ENCODE measurements at regions not wholly inside any gene's neighbourhood (a gene's known extent, or its start where the extent isn't known, plus 50 kb on each side); places are given as distances from the start of the nearest gene placed in this dataset.

GRCh38 chr10:120260456-120260855 is 196.6 kb upstream of the PLPP4 start:
- no peaks in the 10 kb centered on the region for H3K9me3 ChIP-seq (ENCODE audit: control insufficient read depth, low read length)
- H3K27me3 ChIP-seq (replicated peaks; ENCODE audit: control insufficient read depth, insufficient read depth, low read length), result no peaks in the 10 kb centered on the region
- DNase-seq (ENCODE audit: low read depth), result no peak
- H3K4me3 ChIP-seq (ENCODE audit: low read length), result no peak overlapping the region
- no peak overlapping the region for H3K9ac ChIP-seq (ENCODE audit: low read length)
- no peaks in the 10 kb centered on the region for H3K36me3 ChIP-seq (ENCODE audit: control insufficient read depth, insufficient read depth, low read length, severe bottlenecking)
- H3K4me1 ChIP-seq (ENCODE audit: control insufficient read depth, insufficient read depth, low read length), result no peaks in the 10 kb centered on the region

GRCh38 chr10:120262857-120263547 is 194.0 kb upstream of the PLPP4 start:
- no peaks in the 10 kb centered on the region for H3K36me3 ChIP-seq (ENCODE audit: control insufficient read depth, insufficient read depth, low read length, severe bottlenecking)
- H3K4me1 ChIP-seq (ENCODE audit: control insufficient read depth, insufficient read depth, low read length), result no peaks in the 10 kb centered on the region
- no peak for DNase-seq (ENCODE audit: low read depth)
- H3K9ac ChIP-seq (ENCODE audit: low read length), result no peak overlapping the region
- H3K9me3 ChIP-seq (ENCODE audit: control insufficient read depth, low read length), result peaks cover 8% of the 10 kb centered on the region
- H3K4me3 ChIP-seq (ENCODE audit: low read length), result no peak overlapping the region
- no peaks in the 10 kb centered on the region for H3K27me3 ChIP-seq (replicated peaks; ENCODE audit: control insufficient read depth, insufficient read depth, low read length)

GRCh38 chr10:120266022-120266421 is 191.0 kb upstream of the PLPP4 start:
- no peak for DNase-seq (ENCODE audit: low read depth)
- Histone ChIP-seq H3K4me1 (ENCODE audit: control insufficient read depth, insufficient read depth, low read length) (no peaks in the 10 kb centered on the region), H3K36me3 (ENCODE audit: control insufficient read depth, insufficient read depth, low read length, severe bottlenecking) (no peaks in the 10 kb centered on the region), H3K4me3 (ENCODE audit: low read length) (no peak overlapping the region), H3K27me3 (replicated peaks; ENCODE audit: control insufficient read depth, insufficient read depth, low read length) (no peaks in the 10 kb centered on the region), H3K9ac (ENCODE audit: low read length) (no peak overlapping the region), H3K9me3 (ENCODE audit: control insufficient read depth, low read length) (peaks cover 8% of the 10 kb centered on the region)

GRCh38 chr10:120270906-120271305 is 186.1 kb upstream of the PLPP4 start:
- no peaks in the 10 kb centered on the region for H3K27me3 ChIP-seq (replicated peaks; ENCODE audit: control insufficient read depth, insufficient read depth, low read length)
- H3K9ac ChIP-seq (ENCODE audit: low read length), result no peak overlapping the region
- peaks cover 8% of the 10 kb centered on the region for H3K9me3 ChIP-seq (ENCODE audit: control insufficient read depth, low read length)

GRCh38 chr10:120271696-120272095 is 185.3 kb upstream of the PLPP4 start:
- no peak overlapping the region for H3K4me3 ChIP-seq (ENCODE audit: low read length)
- DNase-seq (ENCODE audit: low read depth), result no peak
- no peaks in the 10 kb centered on the region for H3K27me3 ChIP-seq (replicated peaks; ENCODE audit: control insufficient read depth, insufficient read depth, low read length)
- no peaks in the 10 kb centered on the region for H3K4me1 ChIP-seq (ENCODE audit: control insufficient read depth, insufficient read depth, low read length)
- no peak overlapping the region for H3K9ac ChIP-seq (ENCODE audit: low read length)
- peaks cover 8% of the 10 kb centered on the region for H3K9me3 ChIP-seq (ENCODE audit: control insufficient read depth, low read length)
- H3K36me3 ChIP-seq (ENCODE audit: control insufficient read depth, insufficient read depth, low read length, severe bottlenecking), result no peaks in the 10 kb centered on the region

More at GRCh38 chr10:120270906-120271305, 186.1 kb upstream of the PLPP4 start:
- H3K36me3 ChIP-seq (ENCODE audit: control insufficient read depth, insufficient read depth, low read length, severe bottlenecking), result no peaks in the 10 kb centered on the region
- DNase-seq (ENCODE audit: low read depth), result no peak
- no peak overlapping the region for H3K4me3 ChIP-seq (ENCODE audit: low read length)
- H3K4me1 ChIP-seq (ENCODE audit: control insufficient read depth, insufficient read depth, low read length), result no peaks in the 10 kb centered on the region

GRCh38 chr10:120272350-120272749 is 184.7 kb upstream of the PLPP4 start:
- no peaks in the 10 kb centered on the region for H3K4me1 ChIP-seq (ENCODE audit: control insufficient read depth, insufficient read depth, low read length)
- H3K9me3 ChIP-seq (ENCODE audit: control insufficient read depth, low read length), result peaks cover 7% of the 10 kb centered on the region
- DNase-seq (ENCODE audit: low read depth), result no peak
- H3K27me3 ChIP-seq (replicated peaks; ENCODE audit: control insufficient read depth, insufficient read depth, low read length), result no peaks in the 10 kb centered on the region
- no peak overlapping the region for H3K4me3 ChIP-seq (ENCODE audit: low read length)
- H3K36me3 ChIP-seq (ENCODE audit: control insufficient read depth, insufficient read depth, low read length, severe bottlenecking), result no peaks in the 10 kb centered on the region
- no peak overlapping the region for H3K9ac ChIP-seq (ENCODE audit: low read length)

GRCh38 chr10:120278069-120278468 is 179.0 kb upstream of the PLPP4 start:
- Histone ChIP-seq H3K4me1 (ENCODE audit: control insufficient read depth, insufficient read depth, low read length) (no peaks in the 10 kb centered on the region), H3K27me3 (replicated peaks; ENCODE audit: control insufficient read depth, insufficient read depth, low read length) (no peaks in the 10 kb centered on the region), H3K36me3 (ENCODE audit: control insufficient read depth, insufficient read depth, low read length, severe bottlenecking) (no peaks in the 10 kb centered on the region), H3K9me3 (ENCODE audit: control insufficient read depth, low read length) (peaks cover 2% of the 10 kb centered on the region), H3K9ac (ENCODE audit: low read length) (no peak overlapping the region), H3K4me3 (ENCODE audit: low read length) (no peak overlapping the region)
- DNase-seq (ENCODE audit: low read depth), result no peak

GRCh38 chr10:120279196-120279595 is 177.8 kb upstream of the PLPP4 start:
- DNase-seq (ENCODE audit: low read depth), result no peak
- no peaks in the 10 kb centered on the region for H3K4me1 ChIP-seq (ENCODE audit: control insufficient read depth, insufficient read depth, low read length)
- no peak overlapping the region for H3K4me3 ChIP-seq (ENCODE audit: low read length)
- peaks cover 2% of the 10 kb centered on the region for H3K9me3 ChIP-seq (ENCODE audit: control insufficient read depth, low read length)
- no peaks in the 10 kb centered on the region for H3K36me3 ChIP-seq (ENCODE audit: control insufficient read depth, insufficient read depth, low read length, severe bottlenecking)
- H3K27me3 ChIP-seq (replicated peaks; ENCODE audit: control insufficient read depth, insufficient read depth, low read length), result no peaks in the 10 kb centered on the region
- H3K9ac ChIP-seq (ENCODE audit: low read length), result no peak overlapping the region

GRCh38 chr10:120282421-120282820 is 174.6 kb upstream of the PLPP4 start:
- H3K4me3 ChIP-seq (ENCODE audit: low read length), result no peak overlapping the region
- DNase-seq (ENCODE audit: low read depth), result no peak
- H3K9me3 ChIP-seq (ENCODE audit: control insufficient read depth, low read length), result peaks cover 2% of the 10 kb centered on the region
- no peaks in the 10 kb centered on the region for H3K4me1 ChIP-seq (ENCODE audit: control insufficient read depth, insufficient read depth, low read length)
- no peaks in the 10 kb centered on the region for H3K36me3 ChIP-seq (ENCODE audit: control insufficient read depth, insufficient read depth, low read length, severe bottlenecking)
- no peak overlapping the region for H3K9ac ChIP-seq (ENCODE audit: low read length)
- no peaks in the 10 kb centered on the region for H3K27me3 ChIP-seq (replicated peaks; ENCODE audit: control insufficient read depth, insufficient read depth, low read length)

- H3K36me3 ChIP-seq (ENCODE audit: control insufficient read depth, insufficient read depth, low read length, severe bottlenecking), result no peaks in the 10 kb centered on the region
- H3K4me3 ChIP-seq (ENCODE audit: low read length), result no peak overlapping the region
- no peak for DNase-seq (ENCODE audit: low read depth)
- peaks cover 2% of the 10 kb centered on the region for H3K9me3 ChIP-seq (ENCODE audit: control insufficient read depth, low read length)
- no peak overlapping the region for H3K9ac ChIP-seq (ENCODE audit: low read length)
- H3K4me1 ChIP-seq (ENCODE audit: control insufficient read depth, insufficient read depth, low read length), result no peaks in the 10 kb centered on the region
- H3K27me3 ChIP-seq (replicated peaks; ENCODE audit: control insufficient read depth, insufficient read depth, low read length), result no peaks in the 10 kb centered on the region
Measured at GRCh38 chr10:120282846-120283492, 174.1 kb upstream of the PLPP4 start.

GRCh38 chr10:120285408-120285807 is 171.6 kb upstream of the PLPP4 start:
- H3K9ac ChIP-seq (ENCODE audit: low read length), result no peak overlapping the region
- H3K27me3 ChIP-seq (replicated peaks; ENCODE audit: control insufficient read depth, insufficient read depth, low read length), result no peaks in the 10 kb centered on the region
- H3K4me1 ChIP-seq (ENCODE audit: control insufficient read depth, insufficient read depth, low read length), result no peaks in the 10 kb centered on the region
- no peak for DNase-seq (ENCODE audit: low read depth)
- no peaks in the 10 kb centered on the region for H3K36me3 ChIP-seq (ENCODE audit: control insufficient read depth, insufficient read depth, low read length, severe bottlenecking)
- no peak overlapping the region for H3K4me3 ChIP-seq (ENCODE audit: low read length)
- peaks cover 2% of the 10 kb centered on the region for H3K9me3 ChIP-seq (ENCODE audit: control insufficient read depth, low read length)
